Colonic mucosa (tissue), 4 donors: ENCODE measurements at regions not wholly inside any gene's neighbourhood (a gene's known extent, or its start where the extent isn't known, plus 50 kb on each side); places are given as distances from the start of the nearest gene placed in this dataset.

Source experiments
- DNase-seq: peaks from one replicate; pipeline ENCODE4 v3.0.0-alpha.2; 2020
- H3K27ac ChIP-seq: fragments of 200-600 bp; one replicate; pipeline ENCODE4 v1.8.0; 2021
- H3K27me3 ChIP-seq: fragments of 200-600 bp; one replicate; pipeline ENCODE4 v1.8.0; 2021
- H3K36me3 ChIP-seq: fragments of 200-600 bp; one replicate; pipeline ENCODE4 v1.8.0; 2021
- H3K4me1 ChIP-seq: fragments of 200-600 bp; one replicate; pipeline ENCODE4 v1.8.0; 2021; ENCODE audit warnings: mild to moderate bottlenecking
- H3K4me3 ChIP-seq: fragments of 200-600 bp; one replicate; pipeline ENCODE4 v1.8.0; 2021
- H3K9ac ChIP-seq, 2 donors: one replicate each; pipeline ENCODE4 v1.7.0; 2013; ENCODE audit warnings: control low read depth in 2 of 2, low read depth in 2 of 2, low read length in 2 of 2
- H3K9me3 ChIP-seq: fragments of 200-600 bp; one replicate; pipeline ENCODE4 v1.8.0; 2021
- intact Hi-C: fragments of 100-400 bp; cut with DNase I; formaldehyde crosslinking; loops from one replicate; pipeline ENCODE4 v1.14.1; 2022
- TF ChIP-seq, protein P1 (sequence below): fragments of 200-600 bp; IDR thresholded peaks from one replicate; pipeline ENCODE4 v1.8.0; 2022; ENCODE audit warnings: antibody characterized with exemption, mild to moderate bottlenecking
- donor health status: healthy.
- donor health status: DM: no; HTN: no; CAD: no.
- donor health status: DM: no; HTN: no; CAD: no.

DNA sequence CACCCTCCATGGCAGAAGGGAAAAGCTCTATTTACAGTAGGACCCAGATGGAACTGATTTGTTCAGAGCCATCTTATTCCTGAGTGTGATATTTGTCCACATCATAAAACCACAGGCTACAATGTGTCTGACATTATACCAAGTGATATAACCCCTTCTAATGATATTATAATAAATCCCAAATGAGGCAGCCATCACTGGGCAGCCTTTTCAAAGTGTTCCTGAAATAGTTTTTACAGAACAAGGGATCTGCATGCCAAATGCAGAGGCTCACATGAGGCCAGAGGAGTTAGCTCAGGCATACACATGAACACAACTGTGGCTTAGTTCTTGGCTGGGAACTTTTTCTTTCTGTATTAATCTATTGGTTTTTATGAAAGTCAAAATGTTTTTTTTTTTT, 207.7 kb downstream of the MAFB start:
- intact Hi-C loops, result no loop called here
- DNase-seq, result no peak
- Histone ChIP-seq H3K27ac (no peak overlapping the region), H3K4me1 (no peaks in the 10 kb centered on the region), H3K4me3 (no peak overlapping the region), H3K36me3 (no peaks in the 10 kb centered on the region), H3K9me3 (no peaks in the 10 kb centered on the region), H3K27me3 (no peaks in the 10 kb centered on the region), H3K9ac (no peak overlapping the region)
- TF ChIP-seq, protein P1, sequence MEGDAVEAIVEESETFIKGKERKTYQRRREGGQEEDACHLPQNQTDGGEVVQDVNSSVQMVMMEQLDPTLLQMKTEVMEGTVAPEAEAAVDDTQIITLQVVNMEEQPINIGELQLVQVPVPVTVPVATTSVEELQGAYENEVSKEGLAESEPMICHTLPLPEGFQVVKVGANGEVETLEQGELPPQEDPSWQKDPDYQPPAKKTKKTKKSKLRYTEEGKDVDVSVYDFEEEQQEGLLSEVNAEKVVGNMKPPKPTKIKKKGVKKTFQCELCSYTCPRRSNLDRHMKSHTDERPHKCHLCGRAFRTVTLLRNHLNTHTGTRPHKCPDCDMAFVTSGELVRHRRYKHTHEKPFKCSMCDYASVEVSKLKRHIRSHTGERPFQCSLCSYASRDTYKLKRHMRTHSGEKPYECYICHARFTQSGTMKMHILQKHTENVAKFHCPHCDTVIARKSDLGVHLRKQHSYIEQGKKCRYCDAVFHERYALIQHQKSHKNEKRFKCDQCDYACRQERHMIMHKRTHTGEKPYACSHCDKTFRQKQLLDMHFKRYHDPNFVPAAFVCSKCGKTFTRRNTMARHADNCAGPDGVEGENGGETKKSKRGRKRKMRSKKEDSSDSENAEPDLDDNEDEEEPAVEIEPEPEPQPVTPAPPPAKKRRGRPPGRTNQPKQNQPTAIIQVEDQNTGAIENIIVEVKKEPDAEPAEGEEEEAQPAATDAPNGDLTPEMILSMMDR, result no peak

DNA sequence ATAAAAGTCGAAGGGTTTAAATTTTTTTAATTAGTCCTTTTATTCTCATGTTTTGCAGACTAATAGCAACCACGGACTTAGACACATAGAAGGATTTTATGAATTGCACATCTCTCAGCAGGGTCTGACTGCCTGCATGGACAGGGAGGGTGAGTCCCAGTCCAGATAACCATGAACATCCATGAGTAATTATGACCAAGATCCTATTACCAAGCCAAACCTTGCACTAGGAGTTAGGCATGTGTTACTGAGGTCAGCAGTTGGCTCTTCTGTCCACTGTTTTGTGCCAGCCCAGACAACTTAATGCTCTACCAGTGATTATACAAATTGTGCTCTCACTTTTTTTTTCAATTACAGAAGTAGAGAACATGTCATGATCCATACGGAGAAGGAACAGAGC, 211.2 kb downstream of the MAFB start:
- TF ChIP-seq, protein P1, result no peak
- DNase-seq, result no peak

DNA sequence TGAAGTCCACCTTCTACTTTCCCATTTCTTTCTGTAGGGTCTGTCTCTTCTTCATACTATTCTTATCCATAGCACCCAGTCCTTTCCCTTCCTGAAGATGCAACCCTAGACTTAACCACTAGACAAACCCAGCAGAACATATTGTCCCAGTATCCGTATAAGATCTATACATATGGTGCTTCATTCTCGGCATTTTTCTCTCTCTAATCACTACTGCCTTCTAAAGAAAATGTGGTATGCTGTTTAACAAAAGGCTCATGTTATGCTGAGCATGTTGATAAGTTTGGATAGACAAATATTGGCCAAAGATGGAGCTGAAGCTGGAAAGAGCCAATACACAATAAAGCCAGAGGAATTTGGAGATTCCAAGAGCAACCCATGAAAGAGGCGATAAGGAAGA, 212.6 kb downstream of the MAFB start:
- no peaks in the 10 kb centered on the region for H3K4me1 ChIP-seq
- H3K27me3 ChIP-seq, result no peaks in the 10 kb centered on the region
- TF ChIP-seq, protein P1, result no peak
- H3K9ac ChIP-seq, result no peak overlapping the region
- no peak overlapping the region for H3K27ac ChIP-seq
- H3K9me3 ChIP-seq, result no peaks in the 10 kb centered on the region
- H3K4me3 ChIP-seq, result no peak overlapping the region
- intact Hi-C loops, result no loop called here
- H3K36me3 ChIP-seq, result no peaks in the 10 kb centered on the region
- DNase-seq, result no peak

More for the DNA sequence above, 211.2 kb downstream of the MAFB start:
- Histone ChIP-seq H3K4me1 (no peaks in the 10 kb centered on the region), H3K9ac (no peak overlapping the region), H3K27ac (no peak overlapping the region), H3K36me3 (no peaks in the 10 kb centered on the region), H3K4me3 (no peak overlapping the region), H3K9me3 (no peaks in the 10 kb centered on the region), H3K27me3 (no peaks in the 10 kb centered on the region)
- intact Hi-C loops, result no loop called here

DNA sequence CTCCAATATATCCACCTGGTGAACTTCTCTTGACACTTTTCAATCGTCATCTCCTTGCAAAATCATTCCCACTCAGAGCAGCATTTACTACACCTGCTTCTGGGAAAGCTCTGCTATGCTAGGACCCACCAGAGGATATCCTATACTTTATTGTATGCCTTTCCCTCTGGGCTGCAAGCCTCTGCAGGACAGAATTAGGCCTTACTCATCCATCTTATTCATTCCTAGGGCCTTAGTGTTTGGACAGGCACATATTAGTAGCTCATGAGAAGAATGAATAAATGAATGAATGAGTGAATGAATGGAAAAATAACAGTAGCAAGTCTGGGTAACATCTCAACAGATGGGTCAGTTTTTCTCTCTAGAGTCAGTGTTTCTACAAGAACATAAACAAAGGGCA, 216.1 kb downstream of the MAFB start:
- Histone ChIP-seq H3K4me3 (no peak overlapping the region), H3K9ac (no peak overlapping the region), H3K9me3 (no peaks in the 10 kb centered on the region), H3K36me3 (no peaks in the 10 kb centered on the region), H3K27me3 (no peaks in the 10 kb centered on the region), H3K27ac (no peak overlapping the region), H3K4me1 (no peaks in the 10 kb centered on the region)
- TF ChIP-seq, protein P1, result no peak
- no peak for DNase-seq
- intact Hi-C loops, result loop anchor here (5.0 kb wide), 1 partner anchor 206 kb away; no protein-coding TSS in a partner anchor

DNA sequence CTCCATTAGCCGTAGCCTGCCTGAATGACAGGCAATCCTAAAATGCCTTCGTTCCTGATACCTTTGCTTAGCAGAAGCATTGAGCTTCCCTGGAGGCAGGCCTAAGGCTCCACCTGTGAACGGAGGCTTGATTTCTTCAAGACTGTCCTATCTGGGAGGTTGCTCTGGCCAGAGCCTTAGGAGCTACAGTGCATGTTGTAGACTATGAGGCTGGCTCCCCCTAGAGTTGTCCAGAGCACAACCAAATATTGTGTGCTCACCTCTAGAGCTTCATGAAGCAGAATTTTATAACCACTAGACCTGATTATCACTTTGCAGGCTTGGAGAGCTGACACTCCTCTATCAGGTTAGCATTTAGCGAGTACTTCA, 217.8 kb downstream of the MAFB start:
- H3K27me3 ChIP-seq, result no peaks in the 10 kb centered on the region
- no peak overlapping the region for H3K9ac ChIP-seq
- DNase-seq, result peak; percentile 29
- TF ChIP-seq, protein P1, result no peak
- intact Hi-C loops, result loop anchor here (5.0 kb wide), 1 partner anchor 204 kb away; no protein-coding TSS in a partner anchor
- no peaks in the 10 kb centered on the region for H3K9me3 ChIP-seq
- no peaks in the 10 kb centered on the region for H3K36me3 ChIP-seq
- no peak overlapping the region for H3K4me3 ChIP-seq
- H3K4me1 ChIP-seq, result no peaks in the 10 kb centered on the region
- no peak overlapping the region for H3K27ac ChIP-seq
